ENCODE measurements at regions not wholly inside any gene's neighbourhood (a gene's known extent, or its start where the extent isn't known, plus 50 kb on each side); places are given as distances from the start of the nearest gene placed in this dataset.

DNA sequence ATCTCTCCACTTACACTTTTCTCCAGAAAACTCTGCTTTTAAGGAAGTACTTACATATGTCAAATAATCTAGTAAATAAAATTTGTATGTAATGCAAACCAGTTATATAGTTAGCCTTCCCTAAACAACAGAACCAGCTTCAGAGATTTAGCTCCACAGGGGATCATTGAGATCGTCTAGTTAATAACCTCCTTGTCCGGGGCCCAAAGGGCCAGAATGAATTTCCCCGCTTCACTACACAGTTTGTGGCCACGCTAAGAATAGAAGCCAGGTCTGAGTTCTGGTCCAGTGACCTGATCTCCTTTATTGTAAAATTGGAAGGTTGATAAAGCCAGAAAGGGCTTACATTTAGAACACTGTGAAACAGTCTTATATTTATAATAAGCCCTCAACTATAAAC lies 245.2 kb downstream of the TPBG start:
- Histone ChIP-seq H3K4me3 (no peak overlapping the region), H3K9me3 (replicated peaks in 1 of 3) (no peaks in the 10 kb centered on the region), H3K36me3 (replicated peaks in 1 of 2) (no peaks in the 10 kb centered on the region), H3K4me1 (replicated peaks in 1 of 2) (no peaks in the 10 kb centered on the region), H3K27ac (no peak overlapping the region), H3K27me3 (no peaks in the 10 kb centered on the region)
- TF ChIP-seq POLR2A (IDR thresholded peaks at IDR 0.05): no peak
- TF ChIP-seq, protein P1, sequence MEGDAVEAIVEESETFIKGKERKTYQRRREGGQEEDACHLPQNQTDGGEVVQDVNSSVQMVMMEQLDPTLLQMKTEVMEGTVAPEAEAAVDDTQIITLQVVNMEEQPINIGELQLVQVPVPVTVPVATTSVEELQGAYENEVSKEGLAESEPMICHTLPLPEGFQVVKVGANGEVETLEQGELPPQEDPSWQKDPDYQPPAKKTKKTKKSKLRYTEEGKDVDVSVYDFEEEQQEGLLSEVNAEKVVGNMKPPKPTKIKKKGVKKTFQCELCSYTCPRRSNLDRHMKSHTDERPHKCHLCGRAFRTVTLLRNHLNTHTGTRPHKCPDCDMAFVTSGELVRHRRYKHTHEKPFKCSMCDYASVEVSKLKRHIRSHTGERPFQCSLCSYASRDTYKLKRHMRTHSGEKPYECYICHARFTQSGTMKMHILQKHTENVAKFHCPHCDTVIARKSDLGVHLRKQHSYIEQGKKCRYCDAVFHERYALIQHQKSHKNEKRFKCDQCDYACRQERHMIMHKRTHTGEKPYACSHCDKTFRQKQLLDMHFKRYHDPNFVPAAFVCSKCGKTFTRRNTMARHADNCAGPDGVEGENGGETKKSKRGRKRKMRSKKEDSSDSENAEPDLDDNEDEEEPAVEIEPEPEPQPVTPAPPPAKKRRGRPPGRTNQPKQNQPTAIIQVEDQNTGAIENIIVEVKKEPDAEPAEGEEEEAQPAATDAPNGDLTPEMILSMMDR (IDR thresholded peaks at IDR 0.05): no peak
- intact Hi-C loops (cut with DNase I): no loop called here
- no peak for DNase-seq
- 66 to 81% (median 77%) methylated on average over 4 of the region's 4 CpGs for WGBS, 4 donors

DNA sequence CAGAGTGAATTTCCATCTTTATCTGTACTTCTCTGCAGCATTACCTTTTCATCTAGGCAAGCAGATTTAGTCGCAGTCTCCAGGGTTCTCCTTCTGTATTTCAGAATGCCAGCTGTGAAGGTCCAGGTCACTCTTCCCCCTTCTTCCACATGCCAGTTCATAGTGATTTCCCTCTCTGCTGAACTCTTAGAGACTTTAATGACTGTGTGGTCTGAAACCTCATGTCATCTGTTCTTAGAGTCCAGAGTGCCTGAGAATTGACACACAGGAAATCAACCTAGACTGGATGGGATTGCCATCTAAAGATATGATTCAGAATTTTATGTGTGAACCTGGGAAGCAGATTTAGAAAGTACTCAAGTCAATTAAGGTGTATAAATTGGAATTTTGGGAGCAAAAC lies 248.1 kb downstream of the TPBG start:
- no peak for DNase-seq
- TF ChIP-seq, protein P1 (IDR thresholded peaks at IDR 0.05): no peak
- TF ChIP-seq POLR2A (IDR thresholded peaks at IDR 0.05): no peak
- Histone ChIP-seq H3K4me3 (no peak overlapping the region), H3K27ac (no peak overlapping the region), H3K4me1 (replicated peaks in 1 of 2) (no peaks in the 10 kb centered on the region), H3K36me3 (replicated peaks in 1 of 2) (no peaks in the 10 kb centered on the region), H3K9me3 (replicated peaks in 1 of 3) (no peaks in the 10 kb centered on the region), H3K27me3 (no peaks in the 10 kb centered on the region)
- intact Hi-C loops (cut with DNase I): no loop called here
- 76 to 91% (median 87%) methylated on average over 1 of the region's 1 CpG for WGBS, 4 donors

DNA sequence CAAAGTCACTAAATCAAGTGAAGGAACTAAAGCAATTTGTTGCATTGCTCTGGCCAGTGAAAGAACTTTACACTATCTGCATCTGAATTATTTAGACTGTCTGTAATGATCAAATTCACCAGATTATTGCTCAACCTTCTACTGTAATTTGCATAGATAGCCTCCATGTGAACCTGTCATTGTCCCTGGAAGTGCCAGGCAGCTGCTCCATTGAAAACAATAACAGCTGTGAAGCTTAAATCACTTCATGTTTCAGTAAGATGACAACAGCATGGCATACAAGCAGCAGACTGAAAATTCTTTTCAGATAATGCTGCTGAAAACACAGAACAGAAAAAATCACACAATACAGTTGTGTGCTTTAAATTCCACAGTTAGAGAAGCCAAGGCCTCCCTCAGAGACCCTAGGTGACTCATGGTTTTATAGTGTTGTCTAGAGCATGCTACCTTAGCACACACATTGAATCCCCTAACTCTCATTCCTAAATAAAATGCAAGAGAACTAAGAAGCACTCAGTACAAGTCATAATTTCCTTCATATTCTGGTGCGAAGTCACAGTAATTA lies 248.9 kb downstream of the TPBG start:
- Histone ChIP-seq H3K4me1 (replicated peaks in 1 of 2) (no peaks in the 10 kb centered on the region), H3K27ac (no peak overlapping the region), H3K27me3 (no peaks in the 10 kb centered on the region), H3K36me3 (replicated peaks in 1 of 2) (no peaks in the 10 kb centered on the region), H3K9me3 (replicated peaks in 1 of 3) (no peaks in the 10 kb centered on the region), H3K4me3 (no peak overlapping the region)
- 85 to 91% (median 89%) methylated on average over 1 of the region's 1 CpG for WGBS, 4 donors
- intact Hi-C loops (cut with DNase I): no loop called here
- no peak for DNase-seq
- TF ChIP-seq, protein P1 (IDR thresholded peaks at IDR 0.05): no peak
- TF ChIP-seq POLR2A (IDR thresholded peaks at IDR 0.05): no peak

DNA sequence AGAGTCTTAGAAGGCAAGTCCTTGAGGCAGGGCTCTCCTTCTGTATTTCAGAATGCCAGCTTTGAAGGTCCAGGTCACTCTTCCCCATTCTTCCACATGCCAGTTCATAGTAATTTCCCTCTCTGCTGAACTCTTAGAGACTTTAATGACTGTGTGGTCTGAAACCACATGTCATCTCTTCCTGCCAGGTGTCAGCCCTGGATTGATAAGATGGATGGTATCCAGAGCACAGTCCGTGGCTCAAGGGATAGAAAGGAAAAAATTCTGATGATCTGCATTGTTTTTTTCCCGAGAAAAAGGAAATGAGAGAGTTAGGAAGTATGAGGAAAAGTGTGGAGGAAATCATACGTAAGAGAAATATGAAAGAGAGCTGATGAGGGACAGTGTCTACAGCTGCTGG lies 250.9 kb downstream of the TPBG start:
- Histone ChIP-seq H3K4me3 (no peak overlapping the region), H3K36me3 (replicated peaks in 1 of 2) (no peaks in the 10 kb centered on the region), H3K27me3 (no peaks in the 10 kb centered on the region), H3K27ac (no peak overlapping the region), H3K4me1 (replicated peaks in 1 of 2) (no peaks in the 10 kb centered on the region), H3K9me3 (replicated peaks in 1 of 3) (no peaks in the 10 kb centered on the region)
- intact Hi-C loops (cut with DNase I): no loop called here
- TF ChIP-seq, protein P1 (IDR thresholded peaks at IDR 0.05): no peak
- no peak for TF ChIP-seq POLR2A (IDR thresholded peaks at IDR 0.05)
- no peak for DNase-seq
- 43 to 54% (median 47%) methylated on average over 3 of the region's 3 CpGs for WGBS, 4 donors
